Neutrophil (primary cell): ENCODE measurements at regions not wholly inside any gene's neighbourhood (a gene's known extent, or its start where the extent isn't known, plus 50 kb on each side); places are given as distances from the start of the nearest gene placed in this dataset.
"Not testable (repeated sequence)": the region's sequence is repeated elsewhere in the genome, so short reads cannot be mapped to it uniquely, and the experiment has no call there.

Source experiments
- H3K27ac ChIP-seq: fragments of 200-600 bp; sonication (generic); 2 replicates; pipeline ENCODE4 v1.5.1; 2016; ENCODE audit warnings: mild to moderate bottlenecking, moderate library complexity
- H3K27me3 ChIP-seq: fragments of 200-600 bp; sonication (generic); 2 replicates; pipeline ENCODE4 v1.6.0; 2016; ENCODE audit warnings: mild to moderate bottlenecking
- H3K36me3 ChIP-seq: fragments of 200-600 bp; sonication (generic); 2 replicates; pipeline ENCODE4 v1.5.1; 2017
- H3K4me1 ChIP-seq, 2 experiments: fragments of 200-600 bp in 1 of 2; sonication (generic) in 1 of 2; 1 replicate in 1 of 2; 2 replicates in 1 of 2; pipeline versions ENCODE4 v1.5.1 to v1.6.1; 2013 to 2016; ENCODE audit warnings: low read depth in 1 of 2, low read length in 1 of 2, mild to moderate bottlenecking in 1 of 2, moderate library complexity in 1 of 2; ENCODE audit not compliant: control insufficient read depth in 1 of 2, insufficient read depth in 1 of 2
- H3K4me3 ChIP-seq, 2 experiments: fragments of 200-600 bp in 1 of 2; sonication (generic) in 1 of 2; 1 replicate in 1 of 2; 2 replicates in 1 of 2; pipeline ENCODE4 v1.5.1; 2013 to 2016; ENCODE audit warnings: low read depth in 1 of 2, low read length in 1 of 2, mild to moderate bottlenecking in 1 of 2, moderate library complexity in 1 of 2
- H3K9me3 ChIP-seq: fragments of 200-600 bp; sonication (generic); 2 replicates; pipeline ENCODE4 v1.5.1; 2016
- TF ChIP-seq, protein P1 (sequence below): fragments of 200-600 bp; sonication (generic); IDR thresholded peaks from 2 replicates; pipeline ENCODE4 v1.5.1; 2016; ENCODE audit warnings: antibody characterized with exemption

DNA sequence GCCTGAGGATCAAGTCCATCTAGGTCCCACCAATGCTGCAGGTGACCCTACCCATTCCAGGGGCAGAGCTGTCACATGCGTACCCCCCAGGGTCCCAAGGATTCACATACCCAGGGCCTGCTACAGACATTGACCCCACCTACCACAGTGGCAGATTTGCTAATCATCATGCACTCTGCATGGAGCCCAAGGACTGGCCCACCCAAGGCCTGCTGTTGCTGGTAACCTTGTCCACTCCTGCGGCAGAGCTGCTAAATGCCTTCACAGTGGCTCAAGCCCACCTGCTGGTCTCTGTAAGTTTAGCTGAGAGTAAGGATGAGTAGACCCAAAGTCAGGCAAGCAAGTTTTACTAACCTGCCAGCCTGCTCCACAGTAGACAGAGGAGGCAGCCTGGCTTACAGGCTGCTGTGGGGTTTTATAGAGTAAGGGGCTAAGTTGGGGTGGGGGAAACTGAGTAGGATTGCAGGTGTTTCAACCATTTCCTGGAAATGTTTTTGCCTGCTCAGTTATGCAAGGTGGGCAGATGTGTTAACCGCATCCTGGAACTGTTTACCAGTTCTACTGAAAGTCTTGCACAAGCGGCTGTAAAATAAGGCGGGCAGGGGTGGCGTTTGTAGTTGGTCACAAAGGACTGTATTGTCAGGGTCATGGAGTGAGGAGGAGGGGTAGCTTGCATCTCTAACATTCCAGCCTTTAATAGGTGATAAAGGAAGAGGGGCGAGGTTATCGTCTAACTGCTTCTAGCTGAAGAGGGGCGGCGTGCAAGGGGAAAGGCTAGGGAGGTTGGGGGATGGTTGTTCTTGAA, 2163.5 kb upstream of the WWC1 start:
- Histone ChIP-seq H3K4me3 (no peak overlapping the region), H3K9me3 (no peaks in the 10 kb centered on the region), H3K27me3 (no peaks in the 10 kb centered on the region), H3K27ac (no peak overlapping the region), H3K36me3 (no peaks in the 10 kb centered on the region), H3K4me1 (no peaks in the 10 kb centered on the region)
- TF ChIP-seq, protein P1, sequence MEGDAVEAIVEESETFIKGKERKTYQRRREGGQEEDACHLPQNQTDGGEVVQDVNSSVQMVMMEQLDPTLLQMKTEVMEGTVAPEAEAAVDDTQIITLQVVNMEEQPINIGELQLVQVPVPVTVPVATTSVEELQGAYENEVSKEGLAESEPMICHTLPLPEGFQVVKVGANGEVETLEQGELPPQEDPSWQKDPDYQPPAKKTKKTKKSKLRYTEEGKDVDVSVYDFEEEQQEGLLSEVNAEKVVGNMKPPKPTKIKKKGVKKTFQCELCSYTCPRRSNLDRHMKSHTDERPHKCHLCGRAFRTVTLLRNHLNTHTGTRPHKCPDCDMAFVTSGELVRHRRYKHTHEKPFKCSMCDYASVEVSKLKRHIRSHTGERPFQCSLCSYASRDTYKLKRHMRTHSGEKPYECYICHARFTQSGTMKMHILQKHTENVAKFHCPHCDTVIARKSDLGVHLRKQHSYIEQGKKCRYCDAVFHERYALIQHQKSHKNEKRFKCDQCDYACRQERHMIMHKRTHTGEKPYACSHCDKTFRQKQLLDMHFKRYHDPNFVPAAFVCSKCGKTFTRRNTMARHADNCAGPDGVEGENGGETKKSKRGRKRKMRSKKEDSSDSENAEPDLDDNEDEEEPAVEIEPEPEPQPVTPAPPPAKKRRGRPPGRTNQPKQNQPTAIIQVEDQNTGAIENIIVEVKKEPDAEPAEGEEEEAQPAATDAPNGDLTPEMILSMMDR = no peak

- not testable (repeated sequence) for H3K27ac ChIP-seq, H3K36me3 ChIP-seq, H3K4me3 ChIP-seq, H3K27me3 ChIP-seq, H3K9me3 ChIP-seq, H3K4me1 ChIP-seq
Measured at GRCh38 chr5:166145107-166145506, 2146.3 kb upstream of the WWC1 start.

DNA sequence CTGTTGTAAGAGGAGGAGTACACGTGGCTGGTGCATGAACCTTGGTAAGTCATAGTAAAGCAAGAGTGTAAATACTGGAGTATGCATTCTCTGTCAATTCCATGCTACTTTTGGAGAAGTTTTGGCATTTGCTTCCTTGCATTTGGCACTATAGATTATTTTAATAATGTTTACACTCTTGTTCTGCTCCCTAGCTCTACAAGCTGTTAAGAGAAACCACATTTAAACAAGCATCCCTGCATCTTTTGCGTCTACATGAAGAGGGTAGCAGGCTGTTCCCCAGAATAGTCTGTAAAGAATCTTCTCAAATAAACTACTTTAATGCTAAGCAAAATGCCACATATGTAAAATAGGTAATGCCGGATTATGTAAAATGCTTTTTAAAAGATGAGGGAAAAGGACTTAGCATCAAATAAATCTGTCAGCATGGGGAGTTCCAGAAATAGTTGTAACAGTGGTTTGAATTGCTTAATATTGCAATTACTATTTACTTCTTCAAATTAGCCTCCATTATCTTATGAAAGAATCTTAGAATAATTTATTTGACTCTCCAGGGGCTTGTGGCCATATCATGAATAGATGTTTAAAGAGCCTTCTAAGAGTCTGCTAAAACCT, 2127.3 kb upstream of the WWC1 start:
- Histone ChIP-seq H3K36me3 (no peaks in the 10 kb centered on the region), H3K27me3 (no peaks in the 10 kb centered on the region), H3K4me1 (no peaks in the 10 kb centered on the region), H3K4me3 (no peak overlapping the region), H3K27ac (no peak overlapping the region), H3K9me3 (no peaks in the 10 kb centered on the region)
- TF ChIP-seq, protein P1 = no peak

DNA sequence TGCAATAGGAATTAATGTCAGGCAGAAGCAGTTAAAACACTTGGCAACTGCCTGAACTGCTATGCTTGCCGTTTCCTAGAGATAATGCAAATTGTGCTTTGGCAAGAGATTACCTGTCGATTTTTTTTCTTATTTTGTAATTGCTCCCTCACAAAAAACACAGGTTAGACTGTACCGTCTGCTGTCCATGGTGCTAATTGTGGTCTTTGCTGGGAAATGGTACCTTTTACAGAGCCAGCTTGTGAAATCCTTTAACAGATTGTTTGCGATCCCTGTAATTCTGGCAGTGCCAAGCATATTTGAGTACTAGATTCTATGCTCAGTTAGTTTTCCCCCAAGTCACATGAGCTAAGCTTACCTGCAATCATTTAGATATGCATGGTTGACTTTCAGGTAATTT, 2125.8 kb upstream of the WWC1 start:
- TF ChIP-seq, protein P1 = no peak
- H3K9me3 ChIP-seq = no peaks in the 10 kb centered on the region
- no peaks in the 10 kb centered on the region for H3K36me3 ChIP-seq
- no peak overlapping the region for H3K27ac ChIP-seq
- H3K27me3 ChIP-seq = no peaks in the 10 kb centered on the region
- no peak overlapping the region for H3K4me3 ChIP-seq
- no peaks in the 10 kb centered on the region for H3K4me1 ChIP-seq

DNA sequence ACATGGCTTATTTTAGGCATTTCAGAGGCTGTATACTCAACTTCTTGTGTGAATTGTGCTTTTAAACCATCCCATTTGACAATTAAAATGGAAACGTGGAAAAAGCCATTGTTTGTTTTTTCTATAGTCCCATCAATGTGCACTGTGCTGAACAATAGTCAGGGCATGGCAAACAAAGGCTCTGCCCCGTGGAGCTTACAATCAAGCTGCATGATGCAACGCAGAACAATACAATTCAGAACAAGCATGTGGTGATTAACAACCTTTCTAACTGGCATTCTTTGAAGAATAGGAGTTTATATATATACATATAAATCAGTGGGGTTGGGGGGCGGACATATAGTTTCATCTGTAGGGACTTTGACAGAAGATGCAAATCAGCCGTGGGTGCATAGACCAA, 2125.4 kb upstream of the WWC1 start:
- no peak overlapping the region for H3K4me3 ChIP-seq
- TF ChIP-seq, protein P1 = no peak

DNA sequence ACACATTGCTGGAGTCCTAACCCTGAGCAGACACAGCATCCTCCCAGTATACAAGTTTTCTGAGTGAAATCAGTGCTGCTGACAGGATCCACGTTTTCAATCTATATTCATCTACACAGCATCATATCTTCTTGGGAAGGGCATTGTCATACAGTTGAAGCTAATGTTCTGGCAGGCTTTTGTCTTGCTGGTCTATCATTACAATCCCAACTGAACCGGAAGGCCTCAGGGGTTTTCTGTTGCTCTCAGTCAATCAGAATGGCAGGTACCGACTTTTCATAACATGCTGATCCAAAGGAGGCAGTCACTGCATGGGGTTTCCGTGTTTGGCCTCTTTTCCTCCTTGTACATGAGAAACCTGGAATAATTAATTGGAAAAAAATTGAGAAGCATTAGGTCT, 2118.8 kb upstream of the WWC1 start:
- Histone ChIP-seq H3K27me3 (no peaks in the 10 kb centered on the region), H3K9me3 (no peaks in the 10 kb centered on the region), H3K4me1 (no peaks in the 10 kb centered on the region), H3K27ac (no peak overlapping the region), H3K4me3 (no peak overlapping the region), H3K36me3 (no peaks in the 10 kb centered on the region)
- TF ChIP-seq, protein P1 = no peak

More for the DNA sequence above, 2125.4 kb upstream of the WWC1 start:
- no peaks in the 10 kb centered on the region for H3K4me1 ChIP-seq
- H3K9me3 ChIP-seq = no peaks in the 10 kb centered on the region
- no peaks in the 10 kb centered on the region for H3K36me3 ChIP-seq
- H3K27ac ChIP-seq = no peak overlapping the region
- H3K27me3 ChIP-seq = no peaks in the 10 kb centered on the region
